OCI-LY3 (cell line): ENCODE measurements at regions not wholly inside any gene's neighbourhood (a gene's known extent, or its start where the extent isn't known, plus 50 kb on each side); places are given as distances from the start of the nearest gene placed in this dataset.

Source experiments
- EZH2phosphoT487 ChIP-seq: fragments of 200-600 bp; shearing (Covaris generic); IDR thresholded peaks from 2 replicates; pipeline ENCODE4 v1.6.1; 2018; ENCODE audit warnings: antibody characterized with exemption, mixed run types, low read depth
- TF ChIP-seq, protein P1 (sequence below): fragments of 200-600, 300-600 bp; sonication (generic); IDR thresholded peaks from 2 replicates; pipeline ENCODE4 v1.5.1; 2014; ENCODE audit warnings: antibody characterized with exemption, low read length, low read depth

DNA sequence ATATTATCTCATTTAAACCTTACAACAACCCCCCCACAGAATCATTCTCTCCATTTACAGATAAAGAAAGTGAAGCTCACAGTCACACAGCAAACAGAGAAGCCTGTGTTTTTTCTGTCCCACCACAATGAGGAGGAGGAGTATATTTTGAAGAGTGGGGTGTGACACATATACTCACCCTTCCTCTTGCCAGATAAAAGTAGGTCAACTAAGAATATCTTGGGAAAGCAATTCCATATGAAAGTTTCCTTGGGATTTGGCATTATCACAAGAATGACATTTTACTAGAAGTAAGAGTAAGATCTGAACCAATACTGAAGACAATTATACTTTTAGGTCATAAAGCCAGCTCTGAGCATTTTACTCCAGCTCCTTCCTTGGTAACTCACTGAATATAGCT, 287.5 kb upstream of the HTR2A start:
- TF ChIP-seq, protein P1, sequence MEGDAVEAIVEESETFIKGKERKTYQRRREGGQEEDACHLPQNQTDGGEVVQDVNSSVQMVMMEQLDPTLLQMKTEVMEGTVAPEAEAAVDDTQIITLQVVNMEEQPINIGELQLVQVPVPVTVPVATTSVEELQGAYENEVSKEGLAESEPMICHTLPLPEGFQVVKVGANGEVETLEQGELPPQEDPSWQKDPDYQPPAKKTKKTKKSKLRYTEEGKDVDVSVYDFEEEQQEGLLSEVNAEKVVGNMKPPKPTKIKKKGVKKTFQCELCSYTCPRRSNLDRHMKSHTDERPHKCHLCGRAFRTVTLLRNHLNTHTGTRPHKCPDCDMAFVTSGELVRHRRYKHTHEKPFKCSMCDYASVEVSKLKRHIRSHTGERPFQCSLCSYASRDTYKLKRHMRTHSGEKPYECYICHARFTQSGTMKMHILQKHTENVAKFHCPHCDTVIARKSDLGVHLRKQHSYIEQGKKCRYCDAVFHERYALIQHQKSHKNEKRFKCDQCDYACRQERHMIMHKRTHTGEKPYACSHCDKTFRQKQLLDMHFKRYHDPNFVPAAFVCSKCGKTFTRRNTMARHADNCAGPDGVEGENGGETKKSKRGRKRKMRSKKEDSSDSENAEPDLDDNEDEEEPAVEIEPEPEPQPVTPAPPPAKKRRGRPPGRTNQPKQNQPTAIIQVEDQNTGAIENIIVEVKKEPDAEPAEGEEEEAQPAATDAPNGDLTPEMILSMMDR, result no peak
- no peak for TF ChIP-seq EZH2phosphoT487
